Gastroesophageal sphincter (tissue), 3 donors: ENCODE measurements at regions not wholly inside any gene's neighbourhood (a gene's known extent, or its start where the extent isn't known, plus 50 kb on each side); places are given as distances from the start of the nearest gene placed in this dataset.

Experiments
- CTCF ChIP-seq, 4 experiments: fragments of 200-600 bp in 2 of 4; fragments of 450-650 bp in 2 of 4; sonication (generic) in 1 of 4; IDR thresholded peaks; one replicate each; pipeline ENCODE4 v1.5.1; 2017 to 2019; ENCODE audit warnings: antibody characterized with exemption in 4 of 4, mild to moderate bottlenecking in 2 of 4, moderate library complexity in 2 of 4
- EP300 ChIP-seq: sonication (generic); formaldehyde crosslinking; IDR thresholded peaks from one replicate; pipeline ENCODE4 v1.6.1; 2017; ENCODE audit warnings: antibody characterized with exemption, mild to moderate bottlenecking
- POLR2A ChIP-seq, 2 donors: fragments of 450-650 bp; IDR thresholded peaks; one replicate each; pipeline ENCODE4 v1.6.1; 2017; ENCODE audit warnings: antibody characterized with exemption in 2 of 2, mild to moderate bottlenecking in 2 of 2, moderate library complexity in 1 of 2
- POLR2AphosphoS5 ChIP-seq: sonication (generic); formaldehyde crosslinking; IDR thresholded peaks from one replicate; pipeline ENCODE4 v1.6.1; 2017; ENCODE audit warnings: antibody characterized with exemption

- TF ChIP-seq CTCF (IDR thresholded peaks at IDR 0.05) (no peak), POLR2AphosphoS5 (no peak), EP300 (no peak), POLR2A (IDR thresholded peaks at IDR 0.05) (no peak)
These were observed 159.9 kb upstream of the EEF2KMT start for GRCh38 chr16:5257462-5257861.
